Liver (tissue), 3 donors: ENCODE measurements at regions not wholly inside any gene's neighbourhood (a gene's known extent, or its start where the extent isn't known, plus 50 kb on each side); places are given as distances from the start of the nearest gene placed in this dataset.

Source experiments
- EGR1 ChIP-seq, 2 donors: IDR thresholded peaks; 2 replicates each; pipeline ENCODE4 v1.6.1; 2016 to 2018; ENCODE audit warnings: antibody characterized with exemption in 2 of 2, low read depth in 2 of 2
- GABPA ChIP-seq, 2 donors: IDR thresholded peaks in 1 of 2; conservative IDR thresholded peaks in 1 of 2; 2 replicates each; pipeline ENCODE4 v1.6.1; 2016; ENCODE audit warnings: antibody characterized with exemption in 2 of 2, mild to moderate bottlenecking in 1 of 2, moderate library complexity in 1 of 2
- JUND ChIP-seq, 2 donors: IDR thresholded peaks; 2 replicates each; pipeline ENCODE4 v1.6.1; 2016; ENCODE audit warnings: antibody characterized with exemption in 2 of 2
- MAX ChIP-seq: IDR thresholded peaks from 2 replicates; pipeline ENCODE4 v1.6.1; 2016; ENCODE audit warnings: antibody characterized with exemption
- RAD21 ChIP-seq, 2 donors: IDR thresholded peaks; 2 replicates each; pipeline ENCODE4 v1.6.1; 2016; ENCODE audit warnings: antibody characterized with exemption in 2 of 2, mild to moderate bottlenecking in 2 of 2
- TF ChIP-seq, protein P1 (sequence below): fragments of 150-350 bp; IDR thresholded peaks from 2 replicates; pipeline ENCODE4 v1.5.1; 2017; ENCODE audit warnings: improper control_type of control experiment, low read depth, low read length; ENCODE audit not compliant: missing input control
- TF ChIP-seq, protein P2 (sequence below): IDR thresholded peaks from 2 replicates; pipeline ENCODE4 v1.6.1; 2016; ENCODE audit warnings: antibody characterized with exemption
- TF ChIP-seq, protein P3 (sequence below): IDR thresholded peaks from 2 replicates; pipeline ENCODE4 v1.6.1; 2016; ENCODE audit warnings: antibody characterized with exemption
- TF ChIP-seq, protein P4 (sequence below): IDR thresholded peaks from 2 replicates; pipeline ENCODE4 v1.6.1; 2016; ENCODE audit warnings: antibody characterized with exemption, mild to moderate bottlenecking
- donor health status: healthy.
- donor health status: healthy.

- TF ChIP-seq, protein P1, sequence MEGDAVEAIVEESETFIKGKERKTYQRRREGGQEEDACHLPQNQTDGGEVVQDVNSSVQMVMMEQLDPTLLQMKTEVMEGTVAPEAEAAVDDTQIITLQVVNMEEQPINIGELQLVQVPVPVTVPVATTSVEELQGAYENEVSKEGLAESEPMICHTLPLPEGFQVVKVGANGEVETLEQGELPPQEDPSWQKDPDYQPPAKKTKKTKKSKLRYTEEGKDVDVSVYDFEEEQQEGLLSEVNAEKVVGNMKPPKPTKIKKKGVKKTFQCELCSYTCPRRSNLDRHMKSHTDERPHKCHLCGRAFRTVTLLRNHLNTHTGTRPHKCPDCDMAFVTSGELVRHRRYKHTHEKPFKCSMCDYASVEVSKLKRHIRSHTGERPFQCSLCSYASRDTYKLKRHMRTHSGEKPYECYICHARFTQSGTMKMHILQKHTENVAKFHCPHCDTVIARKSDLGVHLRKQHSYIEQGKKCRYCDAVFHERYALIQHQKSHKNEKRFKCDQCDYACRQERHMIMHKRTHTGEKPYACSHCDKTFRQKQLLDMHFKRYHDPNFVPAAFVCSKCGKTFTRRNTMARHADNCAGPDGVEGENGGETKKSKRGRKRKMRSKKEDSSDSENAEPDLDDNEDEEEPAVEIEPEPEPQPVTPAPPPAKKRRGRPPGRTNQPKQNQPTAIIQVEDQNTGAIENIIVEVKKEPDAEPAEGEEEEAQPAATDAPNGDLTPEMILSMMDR: no peak
- TF ChIP-seq MAX: no peak
- TF ChIP-seq, protein P2, sequence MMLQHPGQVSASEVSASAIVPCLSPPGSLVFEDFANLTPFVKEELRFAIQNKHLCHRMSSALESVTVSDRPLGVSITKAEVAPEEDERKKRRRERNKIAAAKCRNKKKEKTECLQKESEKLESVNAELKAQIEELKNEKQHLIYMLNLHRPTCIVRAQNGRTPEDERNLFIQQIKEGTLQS: no peak
- TF ChIP-seq JUND (IDR thresholded peaks at IDR 0.05): no peak
- TF ChIP-seq, protein P3, sequence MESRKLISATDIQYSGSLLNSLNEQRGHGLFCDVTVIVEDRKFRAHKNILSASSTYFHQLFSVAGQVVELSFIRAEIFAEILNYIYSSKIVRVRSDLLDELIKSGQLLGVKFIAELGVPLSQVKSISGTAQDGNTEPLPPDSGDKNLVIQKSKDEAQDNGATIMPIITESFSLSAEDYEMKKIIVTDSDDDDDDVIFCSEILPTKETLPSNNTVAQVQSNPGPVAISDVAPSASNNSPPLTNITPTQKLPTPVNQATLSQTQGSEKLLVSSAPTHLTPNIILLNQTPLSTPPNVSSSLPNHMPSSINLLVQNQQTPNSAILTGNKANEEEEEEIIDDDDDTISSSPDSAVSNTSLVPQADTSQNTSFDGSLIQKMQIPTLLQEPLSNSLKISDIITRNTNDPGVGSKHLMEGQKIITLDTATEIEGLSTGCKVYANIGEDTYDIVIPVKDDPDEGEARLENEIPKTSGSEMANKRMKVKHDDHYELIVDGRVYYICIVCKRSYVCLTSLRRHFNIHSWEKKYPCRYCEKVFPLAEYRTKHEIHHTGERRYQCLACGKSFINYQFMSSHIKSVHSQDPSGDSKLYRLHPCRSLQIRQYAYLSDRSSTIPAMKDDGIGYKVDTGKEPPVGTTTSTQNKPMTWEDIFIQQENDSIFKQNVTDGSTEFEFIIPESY: no peak
- TF ChIP-seq EGR1 (IDR thresholded peaks at IDR 0.05; ENCODE audit: low read depth in 2 of 2): no peak
- TF ChIP-seq, protein P4, sequence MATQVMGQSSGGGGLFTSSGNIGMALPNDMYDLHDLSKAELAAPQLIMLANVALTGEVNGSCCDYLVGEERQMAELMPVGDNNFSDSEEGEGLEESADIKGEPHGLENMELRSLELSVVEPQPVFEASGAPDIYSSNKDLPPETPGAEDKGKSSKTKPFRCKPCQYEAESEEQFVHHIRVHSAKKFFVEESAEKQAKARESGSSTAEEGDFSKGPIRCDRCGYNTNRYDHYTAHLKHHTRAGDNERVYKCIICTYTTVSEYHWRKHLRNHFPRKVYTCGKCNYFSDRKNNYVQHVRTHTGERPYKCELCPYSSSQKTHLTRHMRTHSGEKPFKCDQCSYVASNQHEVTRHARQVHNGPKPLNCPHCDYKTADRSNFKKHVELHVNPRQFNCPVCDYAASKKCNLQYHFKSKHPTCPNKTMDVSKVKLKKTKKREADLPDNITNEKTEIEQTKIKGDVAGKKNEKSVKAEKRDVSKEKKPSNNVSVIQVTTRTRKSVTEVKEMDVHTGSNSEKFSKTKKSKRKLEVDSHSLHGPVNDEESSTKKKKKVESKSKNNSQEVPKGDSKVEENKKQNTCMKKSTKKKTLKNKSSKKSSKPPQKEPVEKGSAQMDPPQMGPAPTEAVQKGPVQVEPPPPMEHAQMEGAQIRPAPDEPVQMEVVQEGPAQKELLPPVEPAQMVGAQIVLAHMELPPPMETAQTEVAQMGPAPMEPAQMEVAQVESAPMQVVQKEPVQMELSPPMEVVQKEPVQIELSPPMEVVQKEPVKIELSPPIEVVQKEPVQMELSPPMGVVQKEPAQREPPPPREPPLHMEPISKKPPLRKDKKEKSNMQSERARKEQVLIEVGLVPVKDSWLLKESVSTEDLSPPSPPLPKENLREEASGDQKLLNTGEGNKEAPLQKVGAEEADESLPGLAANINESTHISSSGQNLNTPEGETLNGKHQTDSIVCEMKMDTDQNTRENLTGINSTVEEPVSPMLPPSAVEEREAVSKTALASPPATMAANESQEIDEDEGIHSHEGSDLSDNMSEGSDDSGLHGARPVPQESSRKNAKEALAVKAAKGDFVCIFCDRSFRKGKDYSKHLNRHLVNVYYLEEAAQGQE: no peak
- no peak for TF ChIP-seq GABPA (IDR thresholded peaks at IDR 0.05 in 1 of 2, conservative IDR thresholded peaks at IDR 0.05 in 1 of 2)
- TF ChIP-seq RAD21 (IDR thresholded peaks at IDR 0.05): no peak
These were observed 87.6 kb upstream of the SEPTIN5 start for GRCh38 chr22:19626666-19627065.
